Adrenal gland (tissue), 9 donors: ENCODE measurements at regions not wholly inside any gene's neighbourhood (a gene's known extent, or its start where the extent isn't known, plus 50 kb on each side); places are given as distances from the start of the nearest gene placed in this dataset.

Experiments
- DNase-seq, 7 donors: peaks; one replicate each; pipeline ENCODE4 v3.0.0-alpha.2; 2019 to 2020
- H3K27ac ChIP-seq, 5 donors: fragments of 200-600 bp; sonication (generic) in 4 of 5; 1 replicate in 3 of 5; 2 replicates in 2 of 5; pipeline versions ENCODE4 v1.5.1 to v1.8.0; 2016 to 2020; ENCODE audit warnings: mild to moderate bottlenecking in 1 of 5
- H3K27me3 ChIP-seq: fragments of 200-600 bp; 2 replicates; pipeline ENCODE4 v1.8.0; 2021
- H3K36me3 ChIP-seq, 2 donors: fragments of 200-600 bp; replicated peaks in 1 of 2; 1 replicate in 1 of 2; 2 replicates in 1 of 2; pipeline versions ENCODE4 v1.5.1 to v1.8.0; 2018 to 2022
- H3K4me1 ChIP-seq, 2 donors: fragments of 200-600 bp; replicated peaks in 1 of 2; 1 replicate in 1 of 2; 2 replicates in 1 of 2; pipeline versions ENCODE4 v1.5.1 to v1.8.0; 2018 to 2021
- H3K4me3 ChIP-seq, 4 donors: fragments of 200-600 bp; sonication (generic) in 3 of 4; one replicate each; pipeline ENCODE4 v1.5.1; 2016 to 2018
- H3K9me3 ChIP-seq, 3 donors: fragments of 200-600 bp; sonication (generic) in 1 of 3; replicated peaks in 1 of 3; 1 replicate in 2 of 3; 2 replicates in 1 of 3; pipeline versions ENCODE4 v1.5.1 to v1.8.0; 2016 to 2021
- POLR2A ChIP-seq, 2 donors: fragments of 450-650 bp; IDR thresholded peaks; one replicate each; pipeline ENCODE4 v1.6.1; 2017; ENCODE audit warnings: antibody characterized with exemption in 2 of 2, mild to moderate bottlenecking in 2 of 2, moderate library complexity in 1 of 2
- WGBS, 4 donors: extraction: QIAGEN DNeasy Blood & Tissue Kit in 2 of 4; methylation state at CpG; one replicate each; pipeline versions ENCODE4 v1.1.5 to v1.1.7; 2013 to 2017; 5-methylcytosine and 5-hydroxymethylcytosine counted together
- intact Hi-C, 2 donors: fragments of 100-400 bp; cut with DNase I; formaldehyde crosslinking; loops; one replicate each; pipeline versions ENCODE4 v1.14.1 to v1.15.0; 2022 to 2023
- TF ChIP-seq, protein P1 (sequence below), 6 experiments: fragments of 450-650 bp in 4 of 6; fragments of 200-600 bp in 2 of 6; sonication (generic) in 1 of 6; IDR thresholded peaks; 1 replicate in 5 of 6; 2 replicates in 1 of 6; pipeline versions ENCODE4 v1.5.1 to v1.8.0; 2016 to 2021; ENCODE audit warnings: antibody characterized with exemption in 6 of 6, mild to moderate bottlenecking in 2 of 6, moderate library complexity in 1 of 6
- donor health status: healthy with polysubstance abuse.
- donor health status: Bipolar disorder and iron deficiency.
- donor health status: DM: yes; HTN: yes; CAD: no.
- donor health status: DM: no; HTN: no; CAD: no.
- donor health status: DM: no; HTN: no; CAD: no.

DNA sequence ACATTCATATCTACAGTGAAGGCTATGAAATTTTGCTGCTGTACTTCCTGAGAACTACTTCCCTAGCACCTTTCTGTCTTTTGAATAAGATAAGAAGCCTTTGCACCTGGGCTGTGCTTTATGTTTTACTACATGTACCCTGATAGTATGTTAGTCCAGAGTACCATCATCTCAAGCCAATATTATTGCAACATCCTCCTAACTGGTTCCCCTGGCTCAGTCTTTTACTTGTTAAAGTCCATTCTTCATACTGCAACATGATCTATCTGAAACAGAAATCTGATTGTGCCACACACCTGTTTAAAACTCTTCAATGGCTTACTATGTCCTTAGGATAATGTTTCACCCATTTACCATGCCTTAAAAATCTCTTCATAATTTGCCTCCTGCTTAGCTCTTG is 102.3 kb downstream of the AGTR2 start:
- H3K4me3 ChIP-seq: no peak overlapping the region
- intact Hi-C loops: no loop called here
- no peak for TF ChIP-seq POLR2A (IDR thresholded peaks at IDR 0.05)
- TF ChIP-seq, protein P1, sequence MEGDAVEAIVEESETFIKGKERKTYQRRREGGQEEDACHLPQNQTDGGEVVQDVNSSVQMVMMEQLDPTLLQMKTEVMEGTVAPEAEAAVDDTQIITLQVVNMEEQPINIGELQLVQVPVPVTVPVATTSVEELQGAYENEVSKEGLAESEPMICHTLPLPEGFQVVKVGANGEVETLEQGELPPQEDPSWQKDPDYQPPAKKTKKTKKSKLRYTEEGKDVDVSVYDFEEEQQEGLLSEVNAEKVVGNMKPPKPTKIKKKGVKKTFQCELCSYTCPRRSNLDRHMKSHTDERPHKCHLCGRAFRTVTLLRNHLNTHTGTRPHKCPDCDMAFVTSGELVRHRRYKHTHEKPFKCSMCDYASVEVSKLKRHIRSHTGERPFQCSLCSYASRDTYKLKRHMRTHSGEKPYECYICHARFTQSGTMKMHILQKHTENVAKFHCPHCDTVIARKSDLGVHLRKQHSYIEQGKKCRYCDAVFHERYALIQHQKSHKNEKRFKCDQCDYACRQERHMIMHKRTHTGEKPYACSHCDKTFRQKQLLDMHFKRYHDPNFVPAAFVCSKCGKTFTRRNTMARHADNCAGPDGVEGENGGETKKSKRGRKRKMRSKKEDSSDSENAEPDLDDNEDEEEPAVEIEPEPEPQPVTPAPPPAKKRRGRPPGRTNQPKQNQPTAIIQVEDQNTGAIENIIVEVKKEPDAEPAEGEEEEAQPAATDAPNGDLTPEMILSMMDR (IDR thresholded peaks at IDR 0.05): no peak
- no peak for DNase-seq
- H3K27ac ChIP-seq: no peak overlapping the region
- no peaks in the 10 kb centered on the region for H3K9me3 ChIP-seq
- no peaks in the 10 kb centered on the region for H3K4me1 ChIP-seq
- H3K36me3 ChIP-seq: no peaks in the 10 kb centered on the region
- H3K27me3 ChIP-seq: no peaks in the 10 kb centered on the region

DNA sequence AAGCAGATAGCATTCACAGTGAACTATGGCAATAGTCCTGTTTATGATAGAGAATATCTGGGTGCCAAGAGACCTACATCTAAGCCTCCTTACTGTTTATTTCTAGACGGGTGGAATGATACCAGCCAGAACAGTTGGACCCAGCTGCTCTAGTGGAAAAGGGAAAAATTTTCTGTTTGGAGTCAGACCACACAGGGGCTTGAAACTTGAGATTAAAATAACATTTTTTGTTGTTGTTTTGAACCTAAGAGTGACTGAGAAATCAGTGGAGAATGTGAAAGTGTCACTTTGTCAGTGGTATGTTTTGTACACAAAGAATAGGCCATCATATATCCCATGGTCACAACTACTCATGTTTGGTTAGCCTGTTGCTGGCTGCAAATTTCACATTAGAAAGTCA is 105.7 kb downstream of the AGTR2 start:
- DNase-seq: no peak

DNA sequence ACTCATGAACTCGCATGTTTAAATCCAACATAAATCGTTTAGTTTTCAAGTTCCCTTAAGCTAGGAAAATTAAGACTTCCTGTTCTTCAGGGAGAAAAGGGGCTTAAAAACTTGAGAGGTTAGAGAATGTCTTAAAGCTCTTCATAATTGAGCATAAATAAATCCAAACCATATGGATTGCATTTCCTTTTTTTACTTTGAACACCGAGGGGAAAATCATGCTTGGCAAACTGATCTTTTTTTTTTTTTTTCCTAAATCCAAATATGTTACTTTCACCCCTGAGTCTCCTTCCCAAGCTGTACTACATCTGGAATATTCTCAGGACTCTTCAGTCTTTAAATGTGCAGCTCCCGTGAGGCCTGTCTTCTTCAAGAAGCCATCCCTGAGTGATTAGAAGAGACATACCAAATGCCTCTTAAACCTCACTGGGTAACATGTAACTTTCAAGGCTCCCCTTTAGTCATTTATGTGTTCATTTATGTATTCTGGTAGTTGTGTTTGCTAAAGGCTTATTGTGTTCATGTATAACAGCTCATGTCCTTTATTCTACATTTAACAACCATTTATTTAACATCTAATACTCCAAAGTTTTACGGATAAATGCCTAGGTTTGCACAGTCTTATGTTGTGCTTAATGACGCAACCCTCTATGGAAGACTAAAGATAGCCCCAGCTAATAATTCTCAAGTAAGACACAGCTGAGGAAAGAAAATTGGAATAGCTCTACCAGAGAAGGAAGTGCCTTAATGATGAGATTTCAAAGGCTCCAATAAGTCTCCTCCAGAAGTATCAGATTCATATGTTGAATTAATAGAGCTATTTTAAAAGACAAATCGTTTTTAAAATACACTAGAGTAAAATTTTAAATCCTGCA is 107.0 kb downstream of the AGTR2 start:
- H3K27me3 ChIP-seq: no peaks in the 10 kb centered on the region
- no peak for TF ChIP-seq POLR2A (IDR thresholded peaks at IDR 0.05)
- TF ChIP-seq, protein P1 (IDR thresholded peaks at IDR 0.05): no peak
- intact Hi-C loops: no loop called here
- WGBS, 4 donors: 46 to 62% (median 59%) methylated on average over 7 of the region's 7 CpGs
- H3K9me3 ChIP-seq: no peaks in the 10 kb centered on the region
- DNase-seq: no peak
- H3K4me1 ChIP-seq: no peaks in the 10 kb centered on the region
- H3K36me3 ChIP-seq: no peaks in the 10 kb centered on the region
- H3K27ac ChIP-seq: no peak overlapping the region
- no peak overlapping the region for H3K4me3 ChIP-seq

More for the DNA sequence above, 105.7 kb downstream of the AGTR2 start:
- intact Hi-C loops: no loop called here
- Histone ChIP-seq H3K9me3 (no peaks in the 10 kb centered on the region), H3K36me3 (no peaks in the 10 kb centered on the region), H3K4me3 (no peak overlapping the region), H3K27ac (no peak overlapping the region), H3K4me1 (no peaks in the 10 kb centered on the region), H3K27me3 (no peaks in the 10 kb centered on the region)
- WGBS, 4 donors: 7 to 34% (median 18%) methylated on average over 1 of the region's 1 CpG
- TF ChIP-seq, protein P1 (IDR thresholded peaks at IDR 0.05): no peak
- TF ChIP-seq POLR2A (IDR thresholded peaks at IDR 0.05): no peak

DNA sequence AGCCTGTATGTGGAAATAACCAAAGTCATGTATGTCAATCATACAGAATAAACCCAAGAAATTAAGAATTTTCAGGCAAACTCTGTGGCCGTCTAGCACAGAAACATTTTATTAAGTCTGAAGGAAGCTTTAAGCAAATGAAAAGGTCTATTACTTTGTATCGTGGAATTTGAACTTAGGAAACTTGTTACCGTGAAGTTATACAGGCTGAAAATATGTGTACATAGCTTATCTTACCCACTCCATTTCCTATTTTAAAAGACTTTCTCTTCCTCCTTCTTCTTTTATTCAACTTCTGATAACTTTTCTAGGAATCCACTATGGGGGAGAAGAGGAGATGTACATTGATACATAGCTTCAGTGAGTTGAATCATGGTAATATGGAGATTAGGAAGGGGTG is 108.3 kb downstream of the AGTR2 start:
- Histone ChIP-seq H3K4me3 (no peak overlapping the region), H3K36me3 (no peaks in the 10 kb centered on the region), H3K27me3 (no peaks in the 10 kb centered on the region), H3K27ac (no peak overlapping the region), H3K9me3 (no peaks in the 10 kb centered on the region), H3K4me1 (no peaks in the 10 kb centered on the region)
- no peak for TF ChIP-seq POLR2A (IDR thresholded peaks at IDR 0.05)
- TF ChIP-seq, protein P1 (IDR thresholded peaks at IDR 0.05): no peak
- DNase-seq: no peak
- WGBS, 4 donors: 58 to 75% (median 63%) methylated on average over 3 of the region's 3 CpGs
- intact Hi-C loops: no loop called here
